Osteocyte (in vitro differentiated cells): ENCODE measurements at regions not wholly inside any gene's neighbourhood (a gene's known extent, or its start where the extent isn't known, plus 50 kb on each side); places are given as distances from the start of the nearest gene placed in this dataset.

Experiments
- DNase-seq: peaks from one replicate; pipeline ENCODE4 v3.0.0; 2021; ENCODE audit warnings: mixed read lengths; ENCODE audit not compliant: unreplicated experiment; ENCODE audit errors: extremely low spot score
- H3K27ac Mint-ChIP-seq: one replicate; pipeline ENCODE4 v1.8.0; 2021; ENCODE audit warnings: mild to moderate bottlenecking, mixed read lengths; ENCODE audit not compliant: unreplicated experiment
- H3K27me3 Mint-ChIP-seq: one replicate; pipeline ENCODE4 v1.8.0; 2021; ENCODE audit warnings: mixed read lengths; ENCODE audit not compliant: unreplicated experiment
- H3K36me3 Mint-ChIP-seq: one replicate; pipeline ENCODE4 v1.8.0; 2021; ENCODE audit warnings: mixed read lengths; ENCODE audit not compliant: unreplicated experiment
- H3K4me1 Mint-ChIP-seq: one replicate; pipeline ENCODE4 v1.8.0; 2021; ENCODE audit warnings: mixed read lengths; ENCODE audit not compliant: unreplicated experiment
- H3K4me3 Mint-ChIP-seq: one replicate; pipeline ENCODE4 v1.8.0; 2021; ENCODE audit warnings: mild to moderate bottlenecking, moderate library complexity, mixed read lengths; ENCODE audit not compliant: unreplicated experiment
- H3K9me3 Mint-ChIP-seq: one replicate; pipeline ENCODE4 v1.8.0; 2021; ENCODE audit warnings: mixed read lengths; ENCODE audit not compliant: unreplicated experiment
- CTCF ChIP-seq: fragments of 200-600 bp; sonication (generic); IDR thresholded peaks from 2 replicates; pipeline ENCODE4 v1.5.0; 2021; ENCODE audit warnings: antibody characterized with exemption, mild to moderate bottlenecking, moderate library complexity

- Mint-ChIP-seq H3K27me3 (no peaks in the 10 kb centered on the region), H3K4me1 (peaks cover 3% of the 10 kb centered on the region), H3K36me3 (no peaks in the 10 kb centered on the region), H3K4me3 (no peak overlapping the region), H3K9me3 (no peaks in the 10 kb centered on the region), H3K27ac (no peak overlapping the region)
- no peak for TF ChIP-seq CTCF
- no peak for DNase-seq
Measured at GRCh38 chr4:54898656-54899340, 226.6 kb downstream of the KDR start.

GRCh38 chr4:54898056-54898562 is 227.3 kb downstream of the KDR start:
- H3K36me3 Mint-ChIP-seq = no peaks in the 10 kb centered on the region
- no peaks in the 10 kb centered on the region for H3K9me3 Mint-ChIP-seq
- peaks cover 3% of the 10 kb centered on the region for H3K4me1 Mint-ChIP-seq
- no peak for TF ChIP-seq CTCF
- no peak overlapping the region for H3K27ac Mint-ChIP-seq
- H3K27me3 Mint-ChIP-seq = no peaks in the 10 kb centered on the region
- no peak for DNase-seq
- H3K4me3 Mint-ChIP-seq = no peak overlapping the region

GRCh38 chr4:54897590-54897989 is 227.8 kb downstream of the KDR start:
- H3K9me3 Mint-ChIP-seq = no peaks in the 10 kb centered on the region
- no peak for DNase-seq
- TF ChIP-seq CTCF = no peak
- peaks cover 3% of the 10 kb centered on the region for H3K4me1 Mint-ChIP-seq
- H3K27ac Mint-ChIP-seq = no peak overlapping the region
- H3K36me3 Mint-ChIP-seq = no peaks in the 10 kb centered on the region
- no peaks in the 10 kb centered on the region for H3K27me3 Mint-ChIP-seq
- no peak overlapping the region for H3K4me3 Mint-ChIP-seq

- H3K27me3 Mint-ChIP-seq = no peaks in the 10 kb centered on the region
- no peak for TF ChIP-seq CTCF
- peaks cover 2% of the 10 kb centered on the region for H3K4me1 Mint-ChIP-seq
- H3K27ac Mint-ChIP-seq = no peak overlapping the region
- DNase-seq = no peak
- H3K9me3 Mint-ChIP-seq = no peaks in the 10 kb centered on the region
- no peaks in the 10 kb centered on the region for H3K36me3 Mint-ChIP-seq
- no peak overlapping the region for H3K4me3 Mint-ChIP-seq
Measured at GRCh38 chr4:54882616-54883015, 224.9 kb downstream of the KIT start.

- Mint-ChIP-seq H3K27me3 (no peaks in the 10 kb centered on the region), H3K27ac (no peak overlapping the region), H3K36me3 (no peaks in the 10 kb centered on the region), H3K9me3 (no peaks in the 10 kb centered on the region), H3K4me3 (no peak overlapping the region), H3K4me1 (peaks cover 2% of the 10 kb centered on the region)
- no peak for TF ChIP-seq CTCF
- no peak for DNase-seq
Measured at GRCh38 chr4:54879576-54879975, 221.8 kb downstream of the KIT start.
